ENCODE measurements at regions not wholly inside any gene's neighbourhood (a gene's known extent, or its start where the extent isn't known, plus 50 kb on each side); places are given as distances from the start of the nearest gene placed in this dataset.
A peak's percentile ranks its signal among the peaks of the same experiment; 100 is the strongest.

DNA sequence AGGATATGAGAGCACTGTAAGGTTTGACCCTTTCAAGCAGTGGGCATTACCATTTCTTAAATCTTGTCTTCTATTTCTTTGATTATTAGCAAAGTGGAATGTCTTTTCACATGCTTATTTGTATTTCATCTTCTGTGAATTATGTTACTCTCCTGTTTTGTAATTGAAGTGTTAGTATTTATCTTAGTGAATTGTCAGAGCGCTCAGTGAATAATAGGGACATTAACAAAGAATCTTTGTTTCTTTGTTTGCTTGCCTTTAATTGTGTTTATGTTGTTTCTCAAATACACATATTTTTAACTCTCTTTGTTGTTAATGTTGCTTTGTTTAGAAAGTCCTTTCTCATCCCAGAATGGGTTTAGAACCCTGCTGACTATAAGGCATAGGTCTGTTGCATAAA lies 259.3 kb downstream of the RRAGC start:
- DNase-seq (ENCODE audit: low read depth): no peak
- TF ChIP-seq, protein P1, sequence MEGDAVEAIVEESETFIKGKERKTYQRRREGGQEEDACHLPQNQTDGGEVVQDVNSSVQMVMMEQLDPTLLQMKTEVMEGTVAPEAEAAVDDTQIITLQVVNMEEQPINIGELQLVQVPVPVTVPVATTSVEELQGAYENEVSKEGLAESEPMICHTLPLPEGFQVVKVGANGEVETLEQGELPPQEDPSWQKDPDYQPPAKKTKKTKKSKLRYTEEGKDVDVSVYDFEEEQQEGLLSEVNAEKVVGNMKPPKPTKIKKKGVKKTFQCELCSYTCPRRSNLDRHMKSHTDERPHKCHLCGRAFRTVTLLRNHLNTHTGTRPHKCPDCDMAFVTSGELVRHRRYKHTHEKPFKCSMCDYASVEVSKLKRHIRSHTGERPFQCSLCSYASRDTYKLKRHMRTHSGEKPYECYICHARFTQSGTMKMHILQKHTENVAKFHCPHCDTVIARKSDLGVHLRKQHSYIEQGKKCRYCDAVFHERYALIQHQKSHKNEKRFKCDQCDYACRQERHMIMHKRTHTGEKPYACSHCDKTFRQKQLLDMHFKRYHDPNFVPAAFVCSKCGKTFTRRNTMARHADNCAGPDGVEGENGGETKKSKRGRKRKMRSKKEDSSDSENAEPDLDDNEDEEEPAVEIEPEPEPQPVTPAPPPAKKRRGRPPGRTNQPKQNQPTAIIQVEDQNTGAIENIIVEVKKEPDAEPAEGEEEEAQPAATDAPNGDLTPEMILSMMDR (IDR thresholded peaks at IDR 0.05; ENCODE audit: insufficient read depth, low read depth, low read length): no peak

DNA sequence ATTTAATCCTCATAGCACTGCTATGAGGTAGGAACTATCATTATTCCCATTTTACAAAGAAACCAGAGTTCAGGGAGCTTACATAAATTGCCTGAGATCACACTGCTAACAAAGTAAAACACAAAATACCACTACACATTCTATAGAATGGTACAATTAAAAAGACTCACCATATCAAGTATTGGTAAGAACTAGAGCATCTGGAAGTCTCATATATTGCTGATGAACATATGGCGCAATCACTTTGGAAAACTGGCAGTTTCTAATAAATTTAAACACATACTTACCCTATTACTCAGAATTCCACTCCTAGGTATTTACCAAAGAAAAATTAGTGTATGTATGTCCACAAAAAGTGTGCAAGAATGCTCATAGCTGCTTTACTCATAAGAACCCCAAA lies 261.5 kb downstream of the RRAGC start:
- no peak overlapping the region for H3K4me3 ChIP-seq (ENCODE audit: low read depth, low read length)
- DNase-seq (ENCODE audit: low read depth): no peak

More for the DNA sequence above, 259.3 kb downstream of the RRAGC start:
- H3K4me3 ChIP-seq (ENCODE audit: low read depth, low read length): no peak overlapping the region

DNA sequence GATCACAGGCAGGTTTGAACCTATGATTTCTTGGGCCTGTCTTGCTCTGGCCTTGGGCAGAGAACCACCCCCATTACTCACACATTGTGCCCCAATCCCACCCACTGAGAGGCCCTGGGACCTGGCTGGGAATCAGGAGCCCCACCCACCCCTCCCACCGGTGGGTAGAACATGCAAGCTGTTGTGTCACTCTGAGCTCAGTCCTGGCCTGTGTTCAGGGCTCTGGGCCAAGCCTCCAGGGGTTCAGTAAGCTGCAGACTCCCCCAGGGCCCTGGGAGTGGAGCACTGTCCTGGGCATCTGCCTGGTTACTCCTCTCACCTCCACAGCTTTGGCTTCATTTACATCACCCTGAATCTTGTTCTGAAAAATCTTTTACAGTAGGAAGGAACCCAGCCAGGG lies 270.5 kb downstream of the RRAGC start:
- no peak overlapping the region for H3K4me3 ChIP-seq (ENCODE audit: low read depth, low read length)
- TF ChIP-seq, protein P1 (IDR thresholded peaks at IDR 0.05; ENCODE audit: insufficient read depth, low read depth, low read length): no peak
- no peak for DNase-seq (ENCODE audit: low read depth)

More for the DNA sequence above, 261.5 kb downstream of the RRAGC start:
- TF ChIP-seq, protein P1 (IDR thresholded peaks at IDR 0.05; ENCODE audit: insufficient read depth, low read depth, low read length): no peak

DNA sequence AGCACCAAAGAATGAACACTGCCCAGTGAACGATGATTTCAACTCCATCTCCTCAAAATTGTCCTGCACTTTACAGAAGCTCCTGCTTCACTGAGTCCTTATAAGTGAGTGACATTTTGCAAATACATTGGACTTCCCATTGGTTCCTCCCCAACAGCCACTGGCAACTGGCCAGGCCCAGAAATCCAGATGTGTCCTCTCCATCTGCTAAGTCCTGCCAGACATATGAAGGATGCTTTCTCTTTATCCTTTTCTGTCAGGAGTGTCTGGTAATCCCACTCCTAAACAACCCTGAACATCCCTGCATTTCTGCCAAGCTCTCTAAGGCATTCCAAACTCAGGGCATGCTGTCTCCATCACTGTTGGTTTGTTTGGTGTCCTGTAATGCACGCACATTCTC lies 271.8 kb downstream of the RRAGC start:
- TF ChIP-seq, protein P1 (IDR thresholded peaks at IDR 0.05; ENCODE audit: insufficient read depth, low read depth, low read length): no peak
- DNase-seq (ENCODE audit: low read depth): no peak
- no peak overlapping the region for H3K4me3 ChIP-seq (ENCODE audit: low read depth, low read length)

DNA sequence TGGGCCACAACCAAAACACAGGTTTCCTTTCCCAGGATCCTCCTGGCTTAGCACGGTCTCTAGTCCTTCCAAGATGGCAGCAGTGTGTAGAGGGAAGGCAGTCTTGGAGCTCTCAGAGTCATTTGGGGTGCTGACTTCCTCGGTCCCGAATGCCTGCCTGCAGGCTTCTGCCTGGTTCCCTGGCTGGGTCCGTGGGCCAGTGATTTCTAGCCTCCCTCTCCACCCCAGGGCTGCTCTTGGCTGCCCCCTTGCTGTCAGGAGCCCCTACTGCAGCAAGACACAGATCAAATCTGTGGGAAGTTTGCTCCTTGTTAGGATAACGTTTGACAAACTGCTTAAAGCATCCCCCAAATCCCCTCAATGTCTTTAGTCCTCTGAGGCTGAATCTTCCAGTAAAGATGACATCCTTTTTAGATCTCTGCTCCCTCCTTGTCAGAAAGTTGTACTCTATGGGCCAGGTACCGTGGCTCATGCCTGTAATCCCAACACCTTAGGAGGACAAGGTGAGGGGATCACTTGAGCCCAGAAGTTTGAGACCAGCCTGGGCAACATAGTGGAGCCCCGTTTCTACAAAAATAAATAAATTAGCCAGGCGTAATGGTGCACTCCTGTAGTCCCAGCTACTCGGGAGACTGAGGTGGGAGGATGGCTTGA lies 272.5 kb downstream of the RRAGC start:
- H3K4me3 ChIP-seq (ENCODE audit: low read depth, low read length): no peak overlapping the region
- TF ChIP-seq, protein P1 (IDR thresholded peaks at IDR 0.05; ENCODE audit: insufficient read depth, low read depth, low read length): peak; percentile 88
- DNase-seq (ENCODE audit: low read depth): peak; percentile 14

DNA sequence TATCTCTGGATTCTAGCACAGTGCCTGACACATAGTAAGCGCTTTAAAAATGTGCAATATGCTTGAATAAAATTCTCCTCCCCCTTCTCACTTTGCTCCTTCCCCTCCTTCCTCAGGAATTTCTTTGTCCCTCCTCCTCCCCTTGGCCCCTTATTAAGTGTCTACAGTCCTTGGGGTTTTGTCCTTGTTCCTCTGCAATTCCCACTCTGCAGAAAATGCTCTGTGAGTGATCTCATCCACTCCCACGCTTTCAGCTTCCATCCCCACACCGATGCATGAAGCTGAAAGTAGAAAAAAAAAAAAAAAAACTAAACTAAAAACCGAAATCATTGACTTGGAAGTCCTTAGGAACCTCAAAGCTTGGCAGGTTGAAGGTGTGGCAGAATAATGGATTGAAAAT lies 273.6 kb downstream of the RRAGC start:
- TF ChIP-seq, protein P1 (IDR thresholded peaks at IDR 0.05; ENCODE audit: insufficient read depth, low read depth, low read length): no peak
- no peak overlapping the region for H3K4me3 ChIP-seq (ENCODE audit: low read depth, low read length)
- DNase-seq (ENCODE audit: low read depth): no peak

DNA sequence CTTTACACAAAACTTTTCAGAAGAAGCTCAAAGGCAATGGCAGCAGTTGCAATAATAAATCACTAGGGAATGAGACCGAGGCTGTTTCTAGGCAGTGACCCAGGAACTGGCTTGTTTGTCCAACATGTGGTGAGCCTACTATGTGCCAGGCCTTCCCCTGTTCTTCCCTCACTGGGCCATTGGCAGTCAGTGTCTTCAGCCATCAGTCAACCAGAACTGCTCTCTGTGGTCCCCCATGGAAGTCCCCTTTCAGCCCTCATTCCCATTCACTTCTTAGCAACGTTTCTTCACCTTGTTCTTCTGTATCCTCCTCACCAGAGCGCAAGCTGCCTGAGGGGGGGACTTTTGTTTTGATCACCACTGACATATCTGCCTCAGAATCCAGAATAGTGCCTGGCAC lies 274.1 kb downstream of the RRAGC start:
- TF ChIP-seq, protein P1 (IDR thresholded peaks at IDR 0.05; ENCODE audit: insufficient read depth, low read depth, low read length): no peak
- H3K4me3 ChIP-seq (ENCODE audit: low read depth, low read length): no peak overlapping the region
- no peak for DNase-seq (ENCODE audit: low read depth)

Measured in fibroblast of villous mesenchyme (primary cell).